A549 (cell line): ENCODE measurements at regions not wholly inside any gene's neighbourhood (a gene's known extent, or its start where the extent isn't known, plus 50 kb on each side); places are given as distances from the start of the nearest gene placed in this dataset.
"Not testable (repeated sequence)": the region's sequence is repeated elsewhere in the genome, so short reads cannot be mapped to it uniquely, and the experiment has no call there.

Source experiments
- ATAC-seq, 2 experiments: fragments of 200-7000 bp in 1 of 2; fragments of >200 bp in 1 of 2; cut with Nextera tagmentation in 1 of 2; cut with Tn5 transposase in 1 of 2; 3 replicates each; pipeline versions ENCODE4 v1.8.0 to v1.9.1; 2018 to 2020; ENCODE audit warnings: mild to moderate bottlenecking in 1 of 2, moderate library complexity in 1 of 2
- CTCF ChIA-PET: fragments of 300-600 bp; sonication (Branson Sonifier 250); formaldehyde crosslinking; extraction: SDS; loops from one replicate; lab custom pipeline; 2021; ENCODE audit warnings: antibody characterized with exemption, inconsistent platforms; lab: Yijun Ruan, JAX
- POLR2A ChIA-PET: fragments of 350-600 bp; formaldehyde crosslinking; extraction: SDS; loops from one replicate; lab custom pipeline; 2021; ENCODE audit warnings: antibody characterized with exemption, inconsistent platforms; lab: Yijun Ruan, JAX
- DNase-seq, 2 experiments: peaks; one replicate each; pipeline versions ENCODE4 v3.0.0 to v3.0.0-alpha.2; 2011 to 2016; ENCODE audit warnings: low read depth in 1 of 2, low spot score in 1 of 2
- FAIRE-seq: peaks from 2 replicates; lab custom pipeline; 2011; peaks lifted over from hg19 to GRCh38; lab: Jason Lieb, UNC
- H3K27ac ChIP-seq, 2 experiments: fragments of >200 bp; sonication (Bioruptor Twin); formaldehyde crosslinking; 3 replicates each; pipeline ENCODE4 v1.5.1; 2016 to 2017
- H3K4me1 ChIP-seq: fragments of >200 bp; sonication (Bioruptor Twin); formaldehyde crosslinking; 3 replicates; pipeline ENCODE4 v1.6.1; 2016
- H3K4me2 ChIP-seq: fragments of >200 bp; sonication (Bioruptor Twin); formaldehyde crosslinking; 3 replicates; pipeline ENCODE4 v1.6.1; 2016
- H3K4me3 ChIP-seq: fragments of >200 bp; sonication (Bioruptor Twin); formaldehyde crosslinking; 3 replicates; pipeline ENCODE4 v1.5.1; 2016
- H3K9me3 ChIP-seq: fragments of >200 bp; sonication (Bioruptor Twin); formaldehyde crosslinking; 3 replicates; pipeline ENCODE4 v1.6.1; 2016
- ATOH8 ChIP-seq: fragments of 250-450 bp; sonication (Bioruptor Pico); IDR thresholded peaks from 2 replicates; pipeline ENCODE4 v1.5.0; 2020; ENCODE audit warnings: low read depth, mild to moderate bottlenecking, moderate library complexity
- CBX8 ChIP-seq: fragments of 200-600 bp; sonication (generic); IDR thresholded peaks from 2 replicates; pipeline ENCODE4 v1.6.1; 2016
- CHD4 ChIP-seq: fragments of 200-600 bp; sonication (generic); IDR thresholded peaks from 2 replicates; pipeline ENCODE4 v1.6.1; 2016; ENCODE audit warnings: antibody characterized with exemption, mild to moderate bottlenecking, borderline replicate concordance
- EP300 ChIP-seq, 2 experiments: fragments of >200 bp; sonication (Bioruptor Twin); formaldehyde crosslinking; IDR thresholded peaks; 2 replicates in 1 of 2; 3 replicates in 1 of 2; pipeline ENCODE4 v1.6.1; 2016 to 2017
- FOSB ChIP-seq: fragments of 250-450 bp; sonication (Bioruptor Pico); IDR thresholded peaks from 2 replicates; pipeline ENCODE4 v1.5.0; 2020; ENCODE audit warnings: mild to moderate bottlenecking, moderate library complexity
- HDAC2 ChIP-seq: fragments of 200-600 bp; sonication (generic); IDR thresholded peaks from 2 replicates; pipeline ENCODE4 v1.6.1; 2016
- HOXA7 ChIP-seq: fragments of 250-450 bp; sonication (Bioruptor Pico); IDR thresholded peaks from 2 replicates; pipeline ENCODE4 v1.5.0; 2020; ENCODE audit warnings: mild to moderate bottlenecking, moderate library complexity
- JUNB ChIP-seq: fragments of >200 bp; sonication (Bioruptor Twin); formaldehyde crosslinking; IDR thresholded peaks from 2 replicates; pipeline ENCODE4 v1.6.1; 2016
- KDM5A ChIP-seq: fragments of 200-600 bp; sonication (generic); IDR thresholded peaks from 2 replicates; pipeline ENCODE4 v1.6.1; 2016; ENCODE audit warnings: antibody characterized with exemption, mild to moderate bottlenecking
- MAFK ChIP-seq: fragments of 450-650 bp; IDR thresholded peaks from 2 replicates; pipeline ENCODE4 v1.6.1; 2014; ENCODE audit not compliant: partially characterized antibody
- NFE2L2 ChIP-seq: fragments of 150-350 bp; conservative IDR thresholded peaks from 2 replicates; pipeline ENCODE4 v1.6.1; 2014; ENCODE audit warnings: low read length
- NR3C1 ChIP-seq: fragments of >200 bp; sonication (Bioruptor Twin); formaldehyde crosslinking; IDR thresholded peaks from 3 replicates; pipeline ENCODE4 v1.6.1; 2017
- POLR2A ChIP-seq: IDR thresholded peaks from 2 replicates; pipeline ENCODE4 v1.6.1; 2012; ENCODE audit warnings: mild to moderate bottlenecking, low read length
- POLR2AphosphoS2 ChIP-seq: conservative IDR thresholded peaks from 2 replicates; pipeline ENCODE4 v1.6.1; 2012; ENCODE audit warnings: low read length, improper control_type of control experiment, inconsistent platforms
- RAD21 ChIP-seq, 2 experiments: fragments of >200 bp in 1 of 2; sonication (Bioruptor Twin) in 1 of 2; formaldehyde crosslinking in 1 of 2; IDR thresholded peaks in 1 of 2; conservative IDR thresholded peaks in 1 of 2; 2 replicates in 1 of 2; 3 replicates in 1 of 2; pipeline ENCODE4 v1.6.1; 2012 to 2018; ENCODE audit warnings: inconsistent platforms in 1 of 2
- REST ChIP-seq: fragments of 200-600 bp; sonication (generic); IDR thresholded peaks from 2 replicates; pipeline ENCODE4 v1.6.1; 2016; ENCODE audit warnings: antibody characterized with exemption, mild to moderate bottlenecking, moderate library complexity
- RFX5 ChIP-seq: fragments of 450-650 bp; IDR thresholded peaks from 2 replicates; pipeline ENCODE4 v1.7.1; 2014; ENCODE audit warnings: antibody characterized with exemption, mild to moderate bottlenecking, moderate library complexity
- ZC3H11A ChIP-seq: fragments of 450-650 bp; IDR thresholded peaks from 2 replicates; pipeline ENCODE4 v1.6.1; 2014; ENCODE audit warnings: antibody characterized with exemption, mild to moderate bottlenecking
- ZNF302 ChIP-seq: fragments of 250-450 bp; sonication (Bioruptor Pico); IDR thresholded peaks from 2 replicates; pipeline ENCODE4 v1.9.0; 2021; ENCODE audit warnings: inconsistent platforms, mild to moderate bottlenecking, moderate library complexity
- WGBS: methylation state at CpG from one replicate; pipeline ENCODE4 v1.1.6; 2017; ENCODE audit errors: missing lambda C conversion rate; 5-methylcytosine and 5-hydroxymethylcytosine counted together
- TF ChIP-seq, protein P1 (sequence below): fragments of >200 bp; sonication (Bioruptor Twin); formaldehyde crosslinking; IDR thresholded peaks from 3 replicates; pipeline ENCODE4 v1.6.1; 2016

DNA sequence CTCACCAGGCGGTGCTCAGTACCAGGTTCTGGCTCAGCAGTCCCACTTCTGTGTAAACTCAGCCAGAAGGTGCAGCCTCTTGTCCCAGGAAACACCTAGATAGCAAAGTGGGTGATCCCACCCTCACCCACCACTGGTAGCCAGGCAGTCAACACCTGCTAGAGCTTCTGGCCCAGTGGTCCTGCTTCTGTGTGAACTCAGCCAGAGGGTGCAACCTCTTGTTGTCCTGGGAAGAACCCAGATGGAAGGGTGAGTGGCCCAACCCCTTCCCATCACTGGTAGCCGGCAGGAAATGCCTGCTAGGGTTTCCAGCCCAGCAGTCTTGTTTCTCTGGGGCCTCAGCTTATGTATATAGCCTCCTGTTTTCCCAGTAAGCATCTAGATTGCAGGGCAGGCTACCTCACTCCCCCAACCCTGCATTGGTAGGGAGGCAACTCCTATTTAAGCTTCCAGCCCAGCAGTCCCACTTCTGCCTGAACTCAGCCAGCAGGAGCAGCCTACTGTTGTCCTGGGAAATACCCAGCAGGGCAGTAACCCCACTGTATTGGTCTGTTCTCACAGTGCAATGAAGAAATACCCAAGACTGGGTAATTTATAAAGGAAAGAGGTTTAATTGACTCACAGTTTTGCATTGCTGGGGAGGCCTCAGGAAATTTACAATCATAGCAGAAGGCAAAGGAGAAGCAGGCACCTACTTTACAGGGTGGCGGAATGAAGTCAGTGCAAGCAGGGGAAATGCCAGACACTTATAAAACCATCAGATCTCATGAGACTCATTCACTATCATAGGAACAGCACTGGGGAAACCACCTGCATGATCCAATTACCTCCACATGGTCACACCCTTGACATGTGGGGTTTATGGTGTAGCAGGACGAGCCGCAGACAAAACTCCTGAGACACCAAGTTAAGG, 110.6 kb downstream of the DTWD1 start:
- Histone ChIP-seq H3K4me2 (no peak overlapping the region), H3K27ac (no peak overlapping the region), H3K4me1 (no peaks in the 10 kb centered on the region), H3K4me3 (no peak overlapping the region), H3K9me3 (no peaks in the 10 kb centered on the region)
- TF ChIP-seq KDM5A (no peak), HDAC2 (no peak), RAD21 (conservative IDR thresholded peaks at IDR 0.05 in 1 of 2, IDR thresholded peaks at IDR 0.05 in 1 of 2) (no peak), JUNB (no peak), POLR2A (no peak)
- ATAC-seq, result no peak
- POLR2A ChIA-PET, result no interaction called here
- FAIRE-seq, result no peak
- DNase-seq, result no peak
- CTCF ChIA-PET, result no interaction called here
- 94% methylated on average over 1 of the region's 5 CpGs for WGBS

DNA sequence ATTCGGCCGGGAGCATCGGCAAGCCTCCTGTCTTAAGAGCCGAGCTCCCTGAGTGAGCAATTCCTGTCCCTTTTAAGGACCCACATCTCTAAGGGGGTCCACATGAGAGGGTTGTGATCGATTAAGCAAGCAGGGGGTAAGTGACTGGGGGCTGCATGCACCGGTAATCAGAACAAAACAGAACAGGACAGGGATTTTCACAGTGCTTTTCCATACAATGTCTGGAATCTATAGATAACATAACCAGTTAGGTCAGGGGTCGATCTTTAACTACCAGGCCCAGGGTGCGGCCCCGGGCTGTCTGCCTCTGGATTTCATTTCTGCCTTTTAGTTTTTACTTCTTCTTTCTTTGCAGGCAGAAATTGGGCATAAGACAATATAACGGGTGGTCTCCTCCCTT, 111.3 kb downstream of the DTWD1 start:
- H3K4me1 ChIP-seq, H3K27ac ChIP-seq, ATAC-seq, CTCF ChIA-PET, H3K9me3 ChIP-seq, FAIRE-seq, H3K4me2 ChIP-seq, H3K4me3 ChIP-seq, DNase-seq, POLR2A ChIA-PET: not testable (repeated sequence)
- 47% methylated on average over 6 of the region's 10 CpGs for WGBS

GRCh38 chr15:49734089-49734488, 113.2 kb downstream of the DTWD1 start:
- ATAC-seq, H3K27ac ChIP-seq, H3K9me3 ChIP-seq, DNase-seq, H3K4me3 ChIP-seq, H3K4me2 ChIP-seq, H3K4me1 ChIP-seq, POLR2A ChIA-PET, CTCF ChIA-PET, FAIRE-seq: not testable (repeated sequence)
- WGBS, result 94% methylated on average over 1 of the region's 1 CpG

- H3K4me3 ChIP-seq, result no peak overlapping the region
- WGBS, result 50% methylated on average over 4 of the region's 4 CpGs
- no peak overlapping the region for H3K27ac ChIP-seq
- FAIRE-seq (no peak), DNase-seq (no peak), ATAC-seq (no peak)
- ChIA-PET POLR2A (no interaction called here), CTCF (no interaction called here)
- TF ChIP-seq ATOH8 (CRISPR knock-in tag) (no peak), HOXA7 (no peak), NFE2L2 (no peak), ZC3H11A (no peak), FOSB (CRISPR knock-in tag) (no peak), CHD4 (no peak), POLR2AphosphoS2 (no peak), NR3C1 (no peak), CBX8 (no peak), RFX5 (no peak), EP300 (IDR thresholded peaks at IDR 0.05) (no peak), REST (no peak), ZNF302 (no peak), RAD21 (conservative IDR thresholded peaks at IDR 0.05 in 1 of 2, IDR thresholded peaks at IDR 0.05 in 1 of 2) (no peak), MAFK (no peak)
- TF ChIP-seq, protein P1, sequence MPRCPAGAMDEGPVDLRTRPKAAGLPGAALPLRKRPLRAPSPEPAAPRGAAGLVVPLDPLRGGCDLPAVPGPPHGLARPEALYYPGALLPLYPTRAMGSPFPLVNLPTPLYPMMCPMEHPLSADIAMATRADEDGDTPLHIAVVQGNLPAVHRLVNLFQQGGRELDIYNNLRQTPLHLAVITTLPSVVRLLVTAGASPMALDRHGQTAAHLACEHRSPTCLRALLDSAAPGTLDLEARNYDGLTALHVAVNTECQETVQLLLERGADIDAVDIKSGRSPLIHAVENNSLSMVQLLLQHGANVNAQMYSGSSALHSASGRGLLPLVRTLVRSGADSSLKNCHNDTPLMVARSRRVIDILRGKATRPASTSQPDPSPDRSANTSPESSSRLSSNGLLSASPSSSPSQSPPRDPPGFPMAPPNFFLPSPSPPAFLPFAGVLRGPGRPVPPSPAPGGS, result no peak
- no peak overlapping the region for H3K4me2 ChIP-seq
- H3K4me1 ChIP-seq, result no peaks in the 10 kb centered on the region
- no peaks in the 10 kb centered on the region for H3K9me3 ChIP-seq
Observed at GRCh38 chr15:49734831-49735508, 114.1 kb downstream of the DTWD1 start.
